Hematopoietic multipotent progenitor cell treated with erythropoietin and hydrocortisone succinate and interleukin-3 and kit ligand, for 17 days (in vitro differentiated cells): ENCODE measurements at regions not wholly inside any gene's neighbourhood (a gene's known extent, or its start where the extent isn't known, plus 50 kb on each side); places are given as distances from the start of the nearest gene placed in this dataset.
"Not testable (repeated sequence)": the region's sequence is repeated elsewhere in the genome, so short reads cannot be mapped to it uniquely, and the experiment has no call there.

ENCODE experiments used
- DNase-seq: peaks from one replicate; pipeline ENCODE4 v3.0.0-alpha.2; 2015; ENCODE audit warnings: low spot score

DNA sequence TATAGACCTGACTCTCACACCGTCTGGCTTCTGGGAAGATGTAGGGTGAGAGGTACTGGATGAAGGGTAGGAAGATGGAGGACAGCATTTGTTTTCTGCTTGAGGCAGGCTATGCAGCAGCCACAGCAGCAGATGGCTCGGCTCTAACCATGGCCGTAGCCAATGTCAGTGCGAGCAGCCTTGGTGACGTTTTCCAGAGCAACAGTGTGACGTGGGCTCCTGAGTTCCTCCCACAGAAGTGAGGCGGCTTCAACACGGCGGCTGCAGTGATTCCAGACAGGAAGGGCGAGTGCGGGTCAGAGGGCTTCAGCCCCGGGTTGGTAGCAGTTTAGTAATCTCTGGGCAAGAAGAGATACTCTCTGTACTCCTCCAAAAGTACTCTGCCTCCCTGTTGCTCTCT is 133.0 kb upstream of the MYT1L start:
- DNase-seq = no peak

DNA sequence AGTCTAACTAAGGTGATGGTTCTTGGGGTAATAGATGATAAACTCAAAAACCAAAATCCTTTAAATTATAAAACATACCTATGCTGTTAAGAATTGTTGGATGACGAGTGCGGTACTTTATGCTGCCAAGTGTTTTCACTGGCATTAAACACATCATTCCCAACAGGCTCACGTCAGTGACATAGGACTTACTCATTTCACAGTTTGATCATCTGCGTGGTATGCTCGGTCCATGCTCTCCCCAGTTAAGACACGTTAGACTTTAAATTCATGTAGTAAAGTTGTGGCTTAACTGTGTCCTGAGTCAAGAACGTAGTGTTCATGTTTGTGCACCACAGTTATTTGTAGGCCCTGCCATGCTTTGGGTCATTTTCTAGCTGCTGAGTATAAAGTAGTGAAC is 125.6 kb upstream of the MYT1L start:
- DNase-seq = no peak

GRCh38 chr2:2455151-2455550 is 124.1 kb upstream of the MYT1L start:
- no peak for DNase-seq

DNA sequence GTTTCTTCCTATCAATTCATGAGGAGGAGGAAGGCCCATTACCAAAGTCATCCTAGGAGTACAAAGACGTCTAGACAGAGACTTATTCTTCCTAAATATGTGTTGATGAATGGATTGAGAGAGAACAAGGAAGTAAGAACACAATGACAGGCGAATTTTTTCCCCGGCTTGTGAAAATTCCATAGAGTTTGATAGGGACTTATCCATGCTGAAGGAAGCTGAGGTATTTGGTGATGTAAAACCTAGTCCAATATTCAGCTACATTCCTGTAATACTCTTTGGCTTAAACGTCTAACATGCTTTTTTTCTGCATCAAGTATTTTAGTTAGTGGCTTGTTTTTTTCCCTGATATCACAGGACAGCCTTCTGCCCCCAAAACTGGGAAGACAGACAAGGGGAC is 121.9 kb upstream of the MYT1L start:
- DNase-seq = no peak

GRCh38 chr2:2451275-2451674 is 120.2 kb upstream of the MYT1L start:
- not testable (repeated sequence) for DNase-seq

GRCh38 chr2:2448178-2448577 is 117.1 kb upstream of the MYT1L start:
- no peak for DNase-seq

DNA sequence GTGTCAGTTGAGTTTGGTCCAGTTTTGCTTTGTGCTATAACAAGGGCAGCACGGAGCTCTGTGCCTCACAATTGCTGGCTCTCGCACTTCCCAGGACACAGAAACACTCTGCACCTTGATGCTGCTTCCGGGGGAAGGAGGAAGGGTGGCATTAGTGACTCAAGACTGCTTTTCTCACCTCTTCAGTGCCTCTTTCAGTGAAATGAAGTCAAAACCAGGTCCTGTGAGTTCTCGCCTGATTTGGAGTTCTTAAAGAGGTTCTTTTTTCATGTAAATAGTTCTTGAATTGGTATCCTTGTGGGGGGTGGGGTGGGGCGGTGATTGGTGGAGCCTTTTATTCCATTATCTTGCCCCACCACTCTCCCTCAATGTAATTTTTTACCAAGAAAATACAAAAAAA is 91.5 kb upstream of the MYT1L start:
- DNase-seq = no peak

DNA sequence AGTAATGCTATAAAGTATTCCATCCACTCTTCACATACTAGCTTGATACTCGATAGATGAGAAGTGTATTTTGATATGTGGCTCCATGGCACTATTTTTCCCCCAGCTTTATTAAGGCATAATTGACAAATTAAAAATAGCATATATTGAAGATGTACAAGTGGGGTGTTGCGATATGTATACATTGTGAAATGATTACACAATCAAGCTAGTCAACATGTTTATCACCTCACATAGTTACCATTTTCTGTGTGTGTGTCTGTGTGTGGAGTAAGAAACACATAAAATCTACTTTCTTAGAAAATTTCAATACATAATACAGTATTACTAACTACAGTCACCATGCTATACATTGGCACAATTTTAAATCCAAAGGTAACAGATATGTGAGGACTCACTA is 82.5 kb upstream of the MYT1L start:
- DNase-seq = no peak

DNA sequence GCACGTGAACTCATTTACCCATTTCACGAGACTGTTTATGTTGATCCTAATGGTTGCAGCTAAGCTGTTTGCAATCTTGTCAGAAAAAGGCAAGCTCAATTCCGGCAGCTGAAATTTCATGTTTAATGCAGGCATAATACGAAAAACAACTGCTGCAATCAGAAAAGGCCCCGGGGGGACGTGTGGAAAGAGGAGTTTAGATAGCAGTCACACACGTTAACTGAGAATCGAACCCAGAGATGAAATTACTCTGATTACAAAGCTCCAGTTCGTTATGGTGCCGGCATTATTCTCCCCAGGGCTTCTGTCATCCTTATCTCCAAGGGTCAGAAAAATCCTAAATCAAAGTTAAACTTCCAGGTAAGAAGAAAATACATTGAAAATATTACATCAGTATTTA is 79.9 kb upstream of the MYT1L start:
- no peak for DNase-seq

DNA sequence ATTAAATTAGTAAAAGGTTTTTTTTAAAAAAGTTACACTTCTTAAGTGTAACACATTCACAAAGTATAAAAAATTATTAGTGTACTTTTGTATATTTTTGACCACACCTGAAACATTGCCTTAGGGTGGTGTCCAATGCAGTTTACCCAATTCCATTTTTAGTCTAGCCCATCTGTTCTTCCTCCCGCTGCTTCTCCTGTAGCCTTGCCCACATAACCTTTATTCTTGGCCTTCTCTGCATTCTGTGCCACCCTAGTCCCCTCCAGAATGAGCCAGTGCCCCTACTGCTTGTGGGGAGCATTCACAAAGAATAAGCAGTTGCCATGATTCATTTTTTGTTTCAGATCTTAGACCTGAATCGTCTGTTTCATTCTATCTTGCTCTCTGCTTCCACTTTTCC is 78.4 kb upstream of the MYT1L start:
- no peak for DNase-seq

GRCh38 chr2:2405780-2406179 is 74.7 kb upstream of the MYT1L start:
- no peak for DNase-seq

- DNase-seq = no peak
Observed at GRCh38 chr2:2400286-2401038, 69.4 kb upstream of the MYT1L start.

GRCh38 chr2:2399396-2399795 is 68.3 kb upstream of the MYT1L start:
- no peak for DNase-seq

- no peak for DNase-seq
Observed at GRCh38 chr2:2392332-2392731, 61.3 kb upstream of the MYT1L start.

GRCh38 chr2:2389215-2389614 is 58.1 kb upstream of the MYT1L start:
- no peak for DNase-seq
